Fibroblast of skin of right quadriceps (primary cell): ENCODE measurements at regions not wholly inside any gene's neighbourhood (a gene's known extent, or its start where the extent isn't known, plus 50 kb on each side); places are given as distances from the start of the nearest gene placed in this dataset.

ENCODE experiments used
- DNase-seq: peaks from one replicate; pipeline ENCODE4 v3.0.0-alpha.2; 2013

GRCh38 chr18:69217196-69218000, 183.3 kb upstream of the DOK6 start:
- DNase-seq = no peak

GRCh38 chr18:69220529-69220928, 180.2 kb upstream of the DOK6 start:
- DNase-seq = no peak

DNA sequence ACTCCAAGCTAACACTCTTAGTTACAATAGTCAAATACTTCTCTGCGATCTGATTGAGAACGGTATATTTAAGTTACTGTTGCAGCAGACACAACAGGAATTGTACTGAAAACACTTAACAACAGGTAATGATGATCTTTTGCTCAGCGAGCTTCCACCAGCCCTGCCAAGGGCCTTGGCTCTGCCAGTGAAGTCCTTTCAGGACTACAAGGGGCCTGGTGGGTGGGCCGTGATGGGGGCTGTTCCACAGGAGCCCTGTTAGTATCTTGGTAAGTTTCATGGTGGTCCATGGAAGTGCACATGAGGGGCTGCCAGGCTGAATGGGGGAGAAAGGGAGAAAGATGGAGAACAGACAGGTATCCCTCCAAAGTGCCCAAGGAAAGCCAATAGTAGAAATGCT, 178.6 kb upstream of the DOK6 start:
- no peak for DNase-seq

DNA sequence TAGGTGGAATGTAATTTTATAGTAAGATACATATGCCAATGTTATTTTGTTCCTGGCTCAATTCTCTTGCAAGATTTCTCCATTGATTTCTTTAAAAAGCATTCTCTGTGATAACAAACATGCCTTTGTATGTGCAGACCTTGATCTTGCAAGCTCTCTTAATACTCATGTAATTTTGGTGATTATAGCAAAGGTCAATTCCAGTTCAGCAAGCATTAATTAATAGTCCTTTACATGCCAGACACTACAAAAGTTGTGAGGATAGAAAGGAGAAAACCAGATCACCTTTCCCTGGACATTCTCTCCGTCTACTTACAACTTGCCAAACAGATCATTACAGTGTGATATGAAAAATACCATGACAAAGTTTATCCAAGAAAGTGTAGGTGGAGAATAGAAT, 173.7 kb upstream of the DOK6 start:
- DNase-seq = no peak

DNA sequence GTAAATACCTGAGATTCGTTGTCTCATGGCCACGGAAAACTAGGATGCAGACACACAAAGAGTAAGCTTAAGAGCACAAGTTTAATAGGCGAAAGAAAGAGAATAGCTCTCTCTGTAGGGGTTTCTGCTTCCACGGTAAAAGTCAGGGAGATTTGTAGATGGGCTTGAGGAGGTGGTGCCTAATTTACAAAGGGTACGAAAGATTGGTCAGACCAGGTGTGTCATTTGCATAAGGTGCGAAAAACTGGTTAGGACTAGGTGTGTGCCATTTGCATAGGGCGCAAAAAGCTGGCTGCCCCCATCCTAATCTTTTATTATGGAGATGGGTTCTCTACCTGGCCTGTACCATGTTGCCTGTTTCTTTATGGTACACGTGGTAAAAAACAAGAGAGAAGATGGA, 170.5 kb upstream of the DOK6 start:
- DNase-seq = no peak

DNA sequence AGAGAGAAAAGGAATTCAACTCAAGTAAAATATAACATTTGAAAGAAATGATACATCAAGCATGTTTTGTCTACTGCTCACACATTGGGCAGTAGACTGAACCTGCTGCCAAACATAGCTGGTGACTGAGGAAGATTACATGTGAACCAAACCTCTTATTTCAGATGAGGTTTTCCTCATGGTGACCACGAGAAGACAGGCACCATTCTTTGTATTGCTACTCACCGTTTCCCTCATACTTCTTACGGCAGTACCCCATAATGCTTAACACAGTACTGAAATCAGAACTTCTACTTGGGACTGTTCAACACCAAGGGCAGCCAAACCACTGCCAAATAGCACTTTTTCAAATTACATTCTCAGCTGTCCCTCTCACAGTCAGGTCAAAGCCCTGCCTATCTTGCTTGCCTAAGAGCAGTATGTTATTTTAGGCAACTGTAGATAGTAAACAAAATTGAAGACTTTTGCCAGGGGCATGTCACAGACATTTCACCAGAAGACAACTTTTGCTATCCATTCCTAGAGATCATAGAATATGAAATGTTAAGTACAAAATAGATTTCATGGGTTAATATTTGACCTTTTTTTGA, 167.1 kb upstream of the DOK6 start:
- DNase-seq = peak; percentile 3

DNA sequence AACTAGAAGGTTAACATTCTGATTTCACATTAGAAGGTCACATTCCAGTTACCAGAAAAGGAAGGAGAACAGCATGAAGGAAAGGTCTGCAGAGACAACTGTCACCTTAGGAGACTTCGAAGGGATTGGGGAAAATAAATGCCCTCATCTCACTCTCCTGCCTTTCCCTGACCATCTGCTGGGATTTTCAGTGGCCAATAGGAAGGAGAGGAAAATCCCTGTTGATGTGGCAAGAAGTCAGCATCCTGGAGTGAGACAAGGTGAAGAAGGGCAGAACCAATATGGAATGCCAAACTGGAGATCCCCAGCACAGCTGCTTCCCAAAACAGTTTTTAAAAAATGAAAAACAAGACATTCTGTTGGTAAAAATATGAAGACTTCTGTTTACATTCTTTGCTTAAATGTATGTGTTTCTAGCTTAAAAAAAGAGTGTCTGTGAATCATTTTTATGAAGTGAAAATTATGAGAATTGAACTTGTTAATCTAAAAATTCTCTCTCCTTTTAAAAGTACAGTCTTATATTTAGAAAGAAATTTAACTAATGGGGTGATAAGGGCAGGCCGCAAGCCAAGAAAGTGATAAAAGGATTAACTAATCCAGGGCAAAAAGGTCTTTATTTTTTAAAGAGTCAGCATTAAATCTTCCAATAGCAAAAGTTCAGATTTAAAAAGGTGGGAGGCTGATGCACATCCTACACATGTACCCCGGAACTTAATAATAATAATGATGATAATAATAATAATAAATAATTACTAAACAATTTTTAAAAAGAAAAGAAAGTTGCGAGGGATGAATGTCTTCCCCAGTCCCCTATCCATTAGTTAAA, 160.6 kb upstream of the DOK6 start:
- DNase-seq = no peak

- DNase-seq = no peak
Observed at GRCh38 chr18:69246027-69246426, 154.7 kb upstream of the DOK6 start.

DNA sequence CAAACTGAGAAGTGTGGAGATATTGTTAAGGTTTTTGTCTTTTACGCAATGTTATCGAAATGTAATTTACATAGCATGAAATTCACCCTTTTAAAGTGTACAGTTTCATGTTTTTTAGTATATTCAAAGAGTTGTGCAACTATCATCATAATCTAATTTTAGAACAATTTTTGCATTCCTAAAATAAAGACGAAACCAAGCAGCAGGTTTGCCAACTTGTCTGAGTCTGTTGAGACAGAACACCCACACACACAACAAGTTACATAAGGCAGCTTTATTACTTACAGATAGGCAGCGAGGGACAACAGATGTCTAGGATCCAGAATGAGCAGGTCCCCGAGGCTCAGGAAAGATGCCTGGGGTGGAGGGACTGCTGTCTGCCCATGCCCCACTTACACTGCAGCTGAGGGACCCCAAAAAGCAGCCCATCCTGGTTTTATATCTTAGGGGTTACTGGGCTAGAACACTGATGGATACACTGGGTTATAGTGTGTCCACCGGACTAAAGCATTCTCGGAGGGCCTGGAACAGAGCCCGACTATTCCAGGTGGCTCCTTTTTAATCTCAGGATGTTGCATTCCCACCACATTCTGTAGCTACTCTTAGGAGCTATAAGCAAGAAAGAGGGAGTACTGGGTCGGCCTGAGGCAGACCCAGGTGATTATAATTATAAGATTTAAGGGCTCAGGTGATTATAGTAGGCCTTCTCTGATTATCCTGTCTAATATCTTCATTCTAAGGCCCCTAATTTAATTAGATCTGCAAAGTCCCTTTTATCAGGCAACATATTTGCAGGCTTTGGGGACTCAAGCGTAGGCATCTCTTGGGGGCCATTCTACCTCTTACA, 150.2 kb upstream of the DOK6 start:
- peak; percentile 70 for DNase-seq

DNA sequence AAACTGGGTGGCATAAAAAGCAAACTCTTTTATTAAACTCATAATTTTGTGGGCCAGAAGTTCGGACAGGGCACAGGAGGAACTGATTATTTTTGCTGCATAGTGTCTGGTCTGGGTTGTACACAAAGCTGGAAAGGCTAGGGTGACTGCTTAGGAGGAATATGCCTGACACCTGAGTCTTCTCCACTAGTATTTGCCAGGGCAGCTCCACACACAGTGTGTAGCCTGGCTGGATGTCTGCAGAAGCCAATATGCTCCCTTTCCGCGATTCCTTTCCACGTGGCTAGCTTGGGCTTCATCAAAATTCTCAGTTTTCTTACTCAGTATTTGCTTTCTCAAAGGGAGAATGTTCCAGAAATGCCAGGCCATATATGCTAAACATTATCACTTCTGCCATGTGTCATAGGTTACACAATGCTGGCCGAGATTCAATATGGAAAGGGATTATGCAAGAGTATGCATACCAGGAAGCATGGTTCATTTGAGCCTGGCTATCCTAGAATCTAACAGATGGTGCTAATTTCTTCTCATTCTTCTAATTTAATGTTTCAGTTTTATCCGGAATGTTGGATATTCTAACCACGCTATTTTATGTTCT, 142.7 kb upstream of the DOK6 start:
- DNase-seq = peak; percentile 93

DNA sequence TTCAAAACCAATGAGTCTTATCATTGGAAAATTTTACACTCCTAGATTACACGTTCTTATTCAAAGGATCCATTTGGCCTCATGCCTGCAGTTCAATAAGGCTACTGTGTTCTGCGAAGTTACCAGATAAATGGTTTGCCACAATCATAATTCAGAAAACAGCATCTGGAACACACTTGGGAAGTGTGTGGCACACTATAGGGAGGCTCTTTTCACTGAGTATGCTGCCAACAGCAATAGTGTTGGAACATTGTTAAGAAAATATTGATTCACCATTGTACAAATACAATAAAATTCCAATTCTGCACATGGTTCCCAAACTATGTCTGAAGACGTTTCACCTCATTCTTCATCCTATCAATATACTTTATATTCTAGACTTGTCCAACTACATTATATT, 141.4 kb upstream of the DOK6 start:
- DNase-seq = no peak

- DNase-seq = no peak
Observed at GRCh38 chr18:69261406-69261805, 139.3 kb upstream of the DOK6 start.

DNA sequence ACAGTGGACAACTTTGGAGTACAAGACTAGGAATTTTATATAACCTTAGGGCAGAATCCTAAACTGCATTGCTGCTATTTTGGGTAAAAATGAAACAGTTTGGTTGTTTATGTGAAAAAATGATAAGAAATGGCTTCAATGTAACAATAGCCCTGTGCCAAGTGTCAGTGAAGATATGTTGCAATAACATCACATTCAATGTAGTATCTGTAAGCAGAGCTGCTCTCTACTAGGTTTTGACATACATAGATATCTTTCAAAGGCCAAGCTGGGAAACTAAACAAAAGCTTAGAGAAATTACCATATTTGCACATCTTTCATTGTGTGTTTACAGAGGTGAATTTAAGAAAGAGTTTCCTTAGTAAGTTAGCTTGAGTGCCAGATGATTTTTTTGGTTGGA, 135.0 kb upstream of the DOK6 start:
- no peak for DNase-seq

DNA sequence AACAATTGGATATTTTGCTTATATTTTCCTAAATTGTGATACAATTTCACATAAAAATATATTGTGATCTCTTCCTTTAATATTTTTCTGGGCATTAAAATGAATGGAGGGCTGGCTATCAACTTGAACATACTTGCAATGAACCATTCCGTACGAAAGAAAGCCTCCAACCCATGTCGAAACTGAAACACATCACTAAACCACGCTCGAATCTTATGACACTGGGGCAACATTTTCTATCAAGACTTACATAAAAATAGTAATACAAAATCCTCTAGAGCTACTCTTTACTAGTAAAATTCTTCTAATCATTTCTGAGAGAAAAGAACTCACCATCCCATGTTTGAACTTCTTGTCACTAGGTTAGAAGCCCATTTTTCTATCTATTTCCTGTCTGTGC, 132.8 kb upstream of the DOK6 start:
- no peak for DNase-seq

- DNase-seq = no peak
Observed at GRCh38 chr18:69282371-69282770, 118.3 kb upstream of the DOK6 start.

- no peak for DNase-seq
Observed at GRCh38 chr18:69291044-69291443, 109.6 kb upstream of the DOK6 start.

DNA sequence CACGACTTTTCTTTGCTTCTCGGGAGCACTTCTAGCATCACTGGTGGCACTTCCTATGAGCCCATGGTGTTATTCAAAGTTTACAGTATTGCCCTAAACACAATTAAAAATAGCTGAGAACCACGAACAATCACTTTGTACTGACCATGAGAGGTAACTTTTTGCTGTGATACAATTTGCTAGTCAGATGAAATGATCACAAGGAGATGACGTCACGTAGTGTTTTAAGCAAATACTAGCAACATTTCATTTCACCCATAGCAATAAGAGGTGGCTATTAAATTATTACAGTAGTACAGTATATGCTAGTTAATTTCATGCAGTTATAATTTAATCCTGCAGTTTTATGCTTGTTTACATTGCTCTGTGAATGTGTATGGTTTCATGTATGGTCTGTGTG, 108.9 kb upstream of the DOK6 start:
- no peak for DNase-seq

GRCh38 chr18:69300185-69300584, 100.5 kb upstream of the DOK6 start:
- no peak for DNase-seq

DNA sequence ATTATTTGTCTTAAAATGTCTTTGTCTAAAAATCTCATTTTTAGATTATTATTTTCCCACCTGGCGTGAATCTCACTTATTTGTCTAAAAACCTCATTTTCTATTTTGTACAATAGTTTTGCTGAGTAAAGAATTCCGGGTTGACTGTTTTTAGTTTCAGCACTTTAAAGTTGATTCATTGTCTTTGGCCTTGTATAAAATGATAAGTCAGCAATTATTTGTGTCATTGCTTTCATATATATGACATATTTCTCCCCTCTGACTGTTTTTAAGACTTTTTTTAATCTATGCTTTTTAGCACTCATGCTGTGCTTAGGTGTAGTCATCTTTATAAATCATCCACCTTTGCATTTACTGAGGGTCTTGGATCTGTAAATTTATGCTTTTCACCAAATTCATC, 92.1 kb upstream of the DOK6 start:
- DNase-seq = no peak

GRCh38 chr18:69326094-69326493, 74.6 kb upstream of the DOK6 start:
- no peak for DNase-seq

DNA sequence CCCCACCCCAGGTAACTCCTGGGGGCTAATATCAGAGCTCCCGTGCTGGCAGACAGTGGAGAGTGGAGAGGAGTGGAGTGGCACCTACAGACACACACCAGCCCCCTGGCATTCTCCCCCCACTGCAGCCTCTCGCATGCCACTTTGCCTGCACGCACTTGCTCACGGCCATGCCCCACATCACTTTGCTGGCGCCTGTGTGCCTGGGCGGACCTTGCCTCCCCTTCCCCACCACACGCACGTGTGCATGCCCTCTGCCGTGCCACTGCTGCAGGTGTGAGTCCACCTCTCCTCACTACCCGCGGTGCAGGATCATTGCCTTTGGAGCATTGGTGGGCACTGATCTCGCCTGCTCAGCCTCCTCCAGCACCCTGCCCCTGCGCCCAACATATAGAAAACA, 72.6 kb upstream of the DOK6 start:
- DNase-seq = no peak

- no peak for DNase-seq
Observed at GRCh38 chr18:69330385-69331005, 70.2 kb upstream of the DOK6 start.
